B cell (primary cell): ENCODE measurements at regions not wholly inside any gene's neighbourhood (a gene's known extent, or its start where the extent isn't known, plus 50 kb on each side); places are given as distances from the start of the nearest gene placed in this dataset.

ENCODE experiments used
- ATAC-seq: fragments of 200-7000 bp; cut with Tn5 transposase; one replicate; pipeline ENCODE4 v1.10.0; 2021; ENCODE audit warnings: low read depth, mild to moderate bottlenecking, moderate number of reproducible peaks, moderate library complexity
- CTCF ChIA-PET: fragments of 350-600 bp; sonication (Branson Sonifier 250); formaldehyde crosslinking; loops from one replicate; lab custom pipeline; 2021; ENCODE audit warnings: antibody characterized with exemption, inconsistent platforms; lab: Charles Lee
- POLR2A ChIA-PET: fragments of 350-600 bp; sonication (Branson Sonifier 250); formaldehyde crosslinking; loops from one replicate; lab custom pipeline; 2021; ENCODE audit warnings: antibody characterized with exemption; lab: Charles Lee
- DNase-seq: peaks from one replicate; pipeline ENCODE4 v3.0.0; 2013
- H2AFZ ChIP-seq: 2 replicates; pipeline ENCODE4 v1.6.1; 2012; ENCODE audit warnings: mild to moderate bottlenecking, low read depth, low read length; ENCODE audit not compliant: insufficient read depth, poor library complexity, severe bottlenecking
- H3K27ac ChIP-seq, 2 donors: 1 replicate in 1 of 2; 2 replicates in 1 of 2; pipeline ENCODE4 v1.5.1; 2012 to 2013; ENCODE audit warnings: low read length in 2 of 2, mild to moderate bottlenecking in 2 of 2, moderate library complexity in 1 of 2
- H3K27me3 ChIP-seq, 4 experiments: fragments of 200-600 bp in 1 of 4; sonication (generic) in 1 of 4; replicated peaks in 1 of 4; 1 replicate in 2 of 4; 2 replicates in 2 of 4; pipeline versions ENCODE4 v1.6.1 to v1.7.0; 2013 to 2016; ENCODE audit warnings: low read length in 3 of 4, mild to moderate bottlenecking in 2 of 4, mixed read lengths in 1 of 4, moderate library complexity in 1 of 4; ENCODE audit not compliant: insufficient read depth in 4 of 4, control insufficient read depth in 3 of 4; ENCODE audit errors: control extremely low read depth in 1 of 4
- H3K36me3 ChIP-seq, 2 experiments: replicated peaks in 1 of 2; 1 replicate in 1 of 2; 2 replicates in 1 of 2; pipeline versions ENCODE4 v1.6.1 to v1.7.1; 2013; ENCODE audit warnings: low read length in 1 of 2; ENCODE audit not compliant: insufficient read depth in 2 of 2, control insufficient read depth in 1 of 2; ENCODE audit errors: control extremely low read depth in 1 of 2, extremely low read depth in 1 of 2
- H3K4me1 ChIP-seq, 2 donors: fragments of 200-600 bp in 1 of 2; sonication (generic) in 1 of 2; 1 replicate in 1 of 2; 2 replicates in 1 of 2; pipeline versions ENCODE4 v1.5.1 to v1.6.1; 2013 to 2017; ENCODE audit warnings: low read length in 2 of 2; ENCODE audit not compliant: control insufficient read depth in 2 of 2, insufficient read depth in 2 of 2
- H3K4me2 ChIP-seq: replicated peaks from 2 replicates; pipeline ENCODE3; 2012; ENCODE audit warnings: mild to moderate bottlenecking, low read depth, low read length; ENCODE audit not compliant: poor library complexity, severe bottlenecking
- H3K4me3 ChIP-seq, 5 experiments: fragments of 200-600 bp in 1 of 5; sonication (generic) in 1 of 5; 1 replicate in 3 of 5; 2 replicates in 2 of 5; pipeline versions ENCODE4 v1.5.1 to v1.7.0; 2011 to 2016; ENCODE audit warnings: low read length in 4 of 5, mild to moderate bottlenecking in 4 of 5, low read depth in 2 of 5, control low read depth in 1 of 5, moderate library complexity in 1 of 5; ENCODE audit not compliant: insufficient read depth in 1 of 5; ENCODE audit errors: control extremely low read depth in 1 of 5, extremely low read depth in 1 of 5
- H3K79me2 ChIP-seq: fragments of 200-600 bp; sonication (generic); one replicate; pipeline ENCODE4 v1.6.0; 2016; ENCODE audit warnings: low read length; ENCODE audit not compliant: control insufficient read depth, insufficient read depth
- H3K9ac ChIP-seq: fragments of 200-600 bp; sonication (generic); 2 replicates; pipeline ENCODE4 v1.6.1; 2017; ENCODE audit warnings: mild to moderate bottlenecking, low read length, moderate library complexity
- H3K9me3 ChIP-seq, 3 donors: one replicate each; pipeline versions ENCODE4 v1.6.1 to v1.7.1; 2013; ENCODE audit warnings: low read length in 2 of 3; ENCODE audit not compliant: control insufficient read depth in 2 of 3, insufficient read depth in 1 of 3; ENCODE audit errors: control extremely low read depth in 1 of 3
- H4K20me1 ChIP-seq: 2 replicates; pipeline ENCODE4 v1.6.0; 2012; ENCODE audit warnings: mild to moderate bottlenecking, low read length; ENCODE audit not compliant: insufficient read depth, control insufficient read depth, poor library complexity, severe bottlenecking
- H3K27ac Mint-ChIP-seq: one replicate; pipeline ENCODE4 v1.8.0; 2021; ENCODE audit warnings: mixed read lengths
- H3K27me3 Mint-ChIP-seq: one replicate; pipeline ENCODE4 v1.8.0; 2021; ENCODE audit warnings: mixed read lengths
- H3K4me1 Mint-ChIP-seq: one replicate; pipeline ENCODE4 v1.8.0; 2021; ENCODE audit warnings: mixed read lengths
- H3K4me3 Mint-ChIP-seq: one replicate; pipeline ENCODE4 v1.8.0; 2021; ENCODE audit warnings: mixed read lengths
- H3K9me3 Mint-ChIP-seq: one replicate; pipeline ENCODE4 v1.8.0; 2022; ENCODE audit warnings: mixed read lengths; ENCODE audit not compliant: insufficient read depth
- EZH2 ChIP-seq: IDR thresholded peaks from 2 replicates; pipeline ENCODE4 v1.6.1; 2012; ENCODE audit warnings: borderline replicate concordance, low read depth, mild to moderate bottlenecking, moderate library complexity, low read length; ENCODE audit not compliant: insufficient read depth, poor library complexity, severe bottlenecking
- WGBS: methylation state at CpG from one replicate; pipeline ENCODE4 v1.1.5; 2013; ENCODE audit warnings: missing lambda C conversion rate; ENCODE audit not compliant: insufficient coverage; 5-methylcytosine and 5-hydroxymethylcytosine counted together
- intact Hi-C: fragments of 100-400 bp; cut with micrococcal nuclease; formaldehyde crosslinking; loops from one replicate; pipeline ENCODE4 v1.10.0; 2022
- TF ChIP-seq, protein P1 (sequence below): fragments of 200-600 bp; IDR thresholded peaks from one replicate; pipeline ENCODE4 v1.8.0; 2022; ENCODE audit warnings: antibody characterized with exemption, mild to moderate bottlenecking

DNA sequence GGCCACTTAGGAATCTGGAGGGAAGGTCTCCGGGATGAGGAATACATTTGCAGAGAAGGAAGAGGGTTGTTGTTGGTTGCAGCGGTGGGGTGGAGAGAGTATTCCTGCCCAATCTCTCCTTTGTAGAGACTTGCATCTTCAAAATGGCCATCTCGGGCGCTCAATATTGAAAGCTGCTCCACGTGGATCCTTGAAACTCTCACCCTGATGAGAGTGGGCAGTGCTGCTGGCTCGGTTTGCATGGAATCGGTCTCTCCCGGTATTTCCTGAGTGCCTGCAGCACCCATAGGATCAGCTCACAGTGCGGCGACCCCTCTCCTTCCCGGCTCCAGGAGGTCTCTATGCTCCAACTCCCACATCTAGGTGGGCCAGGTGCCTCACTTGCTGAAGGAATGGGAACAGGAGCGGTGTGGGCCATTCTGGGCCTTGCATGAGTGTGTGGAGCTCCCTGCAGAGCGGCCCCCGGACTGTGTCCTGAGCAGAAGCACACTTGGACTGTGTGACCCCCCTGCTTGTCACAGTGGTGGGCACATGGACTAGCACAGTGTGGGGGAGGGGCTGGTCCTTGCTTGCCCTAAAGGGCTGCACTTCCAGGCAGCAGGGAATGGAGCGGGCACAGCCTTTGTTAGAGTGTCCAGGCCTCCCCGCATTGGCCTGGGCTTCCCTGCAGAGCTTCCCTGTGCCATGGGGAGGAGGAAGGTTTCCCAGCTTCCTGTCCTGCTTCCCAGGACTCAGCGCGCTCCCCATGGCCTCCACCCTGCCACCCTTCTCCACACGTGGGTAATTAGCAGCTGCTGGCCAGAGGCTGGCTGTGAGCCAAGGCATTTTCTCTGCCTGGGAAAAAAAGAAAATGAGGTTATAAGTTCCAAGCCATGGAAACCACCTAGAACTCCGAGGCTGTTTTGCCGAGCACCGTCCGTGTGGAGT is 139.3 kb downstream of the IRF8 start:
- peaks cover 1% of the 10 kb centered on the region for H3K4me1 Mint-ChIP-seq
- TF ChIP-seq, protein P1, sequence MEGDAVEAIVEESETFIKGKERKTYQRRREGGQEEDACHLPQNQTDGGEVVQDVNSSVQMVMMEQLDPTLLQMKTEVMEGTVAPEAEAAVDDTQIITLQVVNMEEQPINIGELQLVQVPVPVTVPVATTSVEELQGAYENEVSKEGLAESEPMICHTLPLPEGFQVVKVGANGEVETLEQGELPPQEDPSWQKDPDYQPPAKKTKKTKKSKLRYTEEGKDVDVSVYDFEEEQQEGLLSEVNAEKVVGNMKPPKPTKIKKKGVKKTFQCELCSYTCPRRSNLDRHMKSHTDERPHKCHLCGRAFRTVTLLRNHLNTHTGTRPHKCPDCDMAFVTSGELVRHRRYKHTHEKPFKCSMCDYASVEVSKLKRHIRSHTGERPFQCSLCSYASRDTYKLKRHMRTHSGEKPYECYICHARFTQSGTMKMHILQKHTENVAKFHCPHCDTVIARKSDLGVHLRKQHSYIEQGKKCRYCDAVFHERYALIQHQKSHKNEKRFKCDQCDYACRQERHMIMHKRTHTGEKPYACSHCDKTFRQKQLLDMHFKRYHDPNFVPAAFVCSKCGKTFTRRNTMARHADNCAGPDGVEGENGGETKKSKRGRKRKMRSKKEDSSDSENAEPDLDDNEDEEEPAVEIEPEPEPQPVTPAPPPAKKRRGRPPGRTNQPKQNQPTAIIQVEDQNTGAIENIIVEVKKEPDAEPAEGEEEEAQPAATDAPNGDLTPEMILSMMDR, result no peak
- no peak for TF ChIP-seq EZH2
- DNase-seq, result no peak
- H3K27ac ChIP-seq, result no peak overlapping the region
- no peak for ATAC-seq
- H3K4me2 ChIP-seq, result no peak overlapping the region
- H3K4me1 ChIP-seq, result no peaks in the 10 kb centered on the region
- intact Hi-C loops, result no loop called here
- no peaks in the 10 kb centered on the region for H3K9me3 ChIP-seq
- H3K79me2 ChIP-seq, result no peaks in the 10 kb centered on the region
- CTCF ChIA-PET, result no interaction called here
- POLR2A ChIA-PET, result no interaction called here
- peaks cover 36% of the 10 kb centered on the region for H3K27me3 Mint-ChIP-seq
- no peak overlapping the region for H3K27ac Mint-ChIP-seq
- H4K20me1 ChIP-seq, result no peaks in the 10 kb centered on the region
- 94% methylated on average over 17 of the region's 23 CpGs for WGBS
- no peaks in the 10 kb centered on the region for H3K9me3 Mint-ChIP-seq
- no peaks in the 10 kb centered on the region for H3K36me3 ChIP-seq
- no peak overlapping the region for H3K4me3 Mint-ChIP-seq
- no peak overlapping the region for H3K9ac ChIP-seq
- H3K4me3 ChIP-seq, result no peak overlapping the region
- peaks cover 0 to 25% (median 1%) of the 10 kb centered on the region in 4 experiments for H3K27me3 ChIP-seq
- H2AFZ ChIP-seq, result no peak overlapping the region

DNA sequence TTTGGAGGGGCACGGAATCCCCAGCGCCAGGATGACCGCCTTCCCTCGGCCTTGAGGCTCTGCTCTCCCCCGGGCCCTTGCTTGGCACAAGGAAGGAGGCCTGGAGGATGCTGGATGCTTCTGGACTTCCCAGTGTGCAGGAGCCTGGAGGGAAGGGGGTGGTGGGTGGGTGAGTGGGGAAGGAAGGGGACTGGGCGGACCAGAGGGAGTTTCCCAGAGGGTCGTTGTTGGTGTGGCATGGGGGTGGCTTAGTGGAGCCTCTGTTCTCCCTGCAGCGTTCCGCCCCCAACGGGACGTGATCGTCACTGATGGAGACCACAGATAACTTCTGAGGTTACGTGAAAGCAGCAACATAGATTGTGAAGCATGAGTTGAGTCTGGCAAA is 140.0 kb downstream of the IRF8 start:
- H3K4me3 Mint-ChIP-seq, result no peak overlapping the region
- no peak overlapping the region for H3K4me2 ChIP-seq
- 38% methylated on average over 13 of the region's 13 CpGs for WGBS
- no peaks in the 10 kb centered on the region for H4K20me1 ChIP-seq
- H3K4me3 ChIP-seq, result no peak overlapping the region
- no peak overlapping the region for H3K27ac Mint-ChIP-seq
- DNase-seq, result no peak
- peaks cover 1% of the 10 kb centered on the region for H3K4me1 Mint-ChIP-seq
- ChIA-PET POLR2A (no interaction called here), CTCF (interaction anchor here (1.0 kb wide), 1 partner anchor 315 kb away, joined by 3 read pairs; no protein-coding TSS in a partner anchor)
- no peak for ATAC-seq
- H3K36me3 ChIP-seq, result no peaks in the 10 kb centered on the region
- intact Hi-C loops, result no loop called here
- H3K4me1 ChIP-seq, result no peaks in the 10 kb centered on the region
- H3K27ac ChIP-seq, result no peak overlapping the region
- no peak overlapping the region for H2AFZ ChIP-seq
- TF ChIP-seq, protein P1, result no peak
- TF ChIP-seq EZH2, result no peak
- no peaks in the 10 kb centered on the region for H3K9me3 ChIP-seq
- no peaks in the 10 kb centered on the region for H3K9me3 Mint-ChIP-seq
- no peaks in the 10 kb centered on the region for H3K79me2 ChIP-seq
- peaks cover 0 to 31% (median 1%) of the 10 kb centered on the region in 4 experiments for H3K27me3 ChIP-seq
- no peak overlapping the region for H3K9ac ChIP-seq
- peaks cover 36% of the 10 kb centered on the region for H3K27me3 Mint-ChIP-seq
